HL-60 (cell line): ENCODE measurements at regions not wholly inside any gene's neighbourhood (a gene's known extent, or its start where the extent isn't known, plus 50 kb on each side); places are given as distances from the start of the nearest gene placed in this dataset.

Experiments used
- POLR2AphosphoS5 ChIP-seq: IDR thresholded peaks from 2 replicates; pipeline ENCODE4 v1.6.1; 2012; ENCODE audit warnings: low read depth
- TF ChIP-seq, protein P1 (sequence below): IDR thresholded peaks from one replicate; pipeline ENCODE4 v1.5.1; 2011; ENCODE audit warnings: low read length, control low read depth, inconsistent platforms; ENCODE audit not compliant: insufficient read depth

GRCh38 chr4:83858131-83858530 lies 322.2 kb downstream of the GPAT3 start:
- no peak for TF ChIP-seq POLR2AphosphoS5
- TF ChIP-seq, protein P1, sequence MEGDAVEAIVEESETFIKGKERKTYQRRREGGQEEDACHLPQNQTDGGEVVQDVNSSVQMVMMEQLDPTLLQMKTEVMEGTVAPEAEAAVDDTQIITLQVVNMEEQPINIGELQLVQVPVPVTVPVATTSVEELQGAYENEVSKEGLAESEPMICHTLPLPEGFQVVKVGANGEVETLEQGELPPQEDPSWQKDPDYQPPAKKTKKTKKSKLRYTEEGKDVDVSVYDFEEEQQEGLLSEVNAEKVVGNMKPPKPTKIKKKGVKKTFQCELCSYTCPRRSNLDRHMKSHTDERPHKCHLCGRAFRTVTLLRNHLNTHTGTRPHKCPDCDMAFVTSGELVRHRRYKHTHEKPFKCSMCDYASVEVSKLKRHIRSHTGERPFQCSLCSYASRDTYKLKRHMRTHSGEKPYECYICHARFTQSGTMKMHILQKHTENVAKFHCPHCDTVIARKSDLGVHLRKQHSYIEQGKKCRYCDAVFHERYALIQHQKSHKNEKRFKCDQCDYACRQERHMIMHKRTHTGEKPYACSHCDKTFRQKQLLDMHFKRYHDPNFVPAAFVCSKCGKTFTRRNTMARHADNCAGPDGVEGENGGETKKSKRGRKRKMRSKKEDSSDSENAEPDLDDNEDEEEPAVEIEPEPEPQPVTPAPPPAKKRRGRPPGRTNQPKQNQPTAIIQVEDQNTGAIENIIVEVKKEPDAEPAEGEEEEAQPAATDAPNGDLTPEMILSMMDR, result no peak
